ENCODE measurements at regions not wholly inside any gene's neighbourhood (a gene's known extent, or its start where the extent isn't known, plus 50 kb on each side); places are given as distances from the start of the nearest gene placed in this dataset.

DNA sequence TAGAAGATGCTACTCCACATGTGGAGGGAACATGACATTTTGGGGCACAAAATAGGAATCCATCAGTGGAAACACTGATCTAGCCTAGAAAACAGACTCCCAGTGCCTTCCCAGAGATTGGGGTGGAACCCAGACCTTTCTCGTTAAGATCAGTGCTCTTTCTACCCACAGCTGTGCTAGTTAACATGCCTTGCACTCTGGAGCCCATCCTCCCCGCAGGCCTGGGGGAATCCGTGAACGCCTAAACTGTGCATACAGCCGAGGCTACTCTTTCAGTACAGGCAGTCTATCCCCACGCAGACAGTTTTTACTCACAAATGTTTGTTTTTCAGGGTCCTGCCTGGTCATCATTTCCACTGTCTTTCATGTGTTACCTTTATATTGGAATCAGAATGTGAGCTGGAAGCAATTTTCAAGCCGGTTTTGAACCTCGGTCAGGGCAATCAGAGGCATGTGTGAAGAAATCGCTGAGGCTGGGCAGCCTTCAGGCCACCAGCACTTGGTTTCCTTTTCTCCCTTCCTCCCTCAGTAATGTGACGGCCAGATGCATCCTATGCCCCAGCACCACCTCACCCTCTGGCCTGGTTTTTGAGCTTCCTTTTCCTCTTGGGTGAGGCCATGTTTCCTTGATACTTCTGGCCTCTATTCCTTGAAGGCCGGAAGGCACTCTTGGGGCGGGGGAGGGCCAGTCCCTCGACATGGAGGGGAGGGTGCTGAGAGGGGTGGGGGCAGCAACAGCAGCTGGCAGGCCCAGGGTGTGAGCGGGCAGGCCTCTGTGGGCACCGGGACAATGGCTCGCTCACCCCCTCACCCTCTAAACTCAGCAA, 123.6 kb upstream of the GALNT15 start:
- DNase-seq (ENCODE audit: low read depth): no peak
- no peak for TF ChIP-seq CTCF (conservative IDR thresholded peaks at IDR 0.05; ENCODE audit: low read depth, low read length)

GRCh38 chr3:16051691-16052090, 122.8 kb upstream of the GALNT15 start:
- H3K4me3 ChIP-seq (ENCODE audit: low read depth, low read length): no peak overlapping the region
- TF ChIP-seq CTCF (conservative IDR thresholded peaks at IDR 0.05; ENCODE audit: low read depth, low read length): no peak
- DNase-seq (ENCODE audit: low read depth): no peak

More for the DNA sequence above, 123.6 kb upstream of the GALNT15 start:
- no peak overlapping the region for H3K4me3 ChIP-seq (ENCODE audit: low read depth, low read length)

GRCh38 chr3:16052964-16053363, 121.5 kb upstream of the GALNT15 start:
- TF ChIP-seq CTCF (conservative IDR thresholded peaks at IDR 0.05; ENCODE audit: low read depth, low read length): no peak
- DNase-seq (ENCODE audit: low read depth): no peak
- no peak overlapping the region for H3K4me3 ChIP-seq (ENCODE audit: low read depth, low read length)

DNA sequence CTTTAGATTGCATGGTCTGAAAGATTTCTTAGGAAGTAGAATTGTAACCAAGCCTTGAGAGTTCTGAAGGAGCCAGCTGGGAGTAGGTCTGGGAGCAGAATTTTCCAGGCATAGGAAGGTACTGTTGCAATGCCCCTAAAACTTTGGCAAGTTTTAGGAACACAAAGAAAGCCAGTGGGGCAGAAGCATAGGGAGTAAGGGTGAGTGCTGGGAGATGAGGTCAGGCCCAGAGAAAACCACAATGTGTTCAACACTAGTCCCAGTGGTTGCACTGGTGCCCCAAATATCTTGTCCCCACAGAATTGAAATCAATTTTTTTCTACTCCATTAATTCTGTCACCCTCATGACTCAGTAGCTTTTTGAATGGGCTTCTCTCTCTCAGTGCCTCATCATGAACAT, 120.7 kb upstream of the GALNT15 start:
- DNase-seq (ENCODE audit: low read depth): no peak
- no peak for TF ChIP-seq CTCF (conservative IDR thresholded peaks at IDR 0.05; ENCODE audit: low read depth, low read length)
- no peak overlapping the region for H3K4me3 ChIP-seq (ENCODE audit: low read depth, low read length)

DNA sequence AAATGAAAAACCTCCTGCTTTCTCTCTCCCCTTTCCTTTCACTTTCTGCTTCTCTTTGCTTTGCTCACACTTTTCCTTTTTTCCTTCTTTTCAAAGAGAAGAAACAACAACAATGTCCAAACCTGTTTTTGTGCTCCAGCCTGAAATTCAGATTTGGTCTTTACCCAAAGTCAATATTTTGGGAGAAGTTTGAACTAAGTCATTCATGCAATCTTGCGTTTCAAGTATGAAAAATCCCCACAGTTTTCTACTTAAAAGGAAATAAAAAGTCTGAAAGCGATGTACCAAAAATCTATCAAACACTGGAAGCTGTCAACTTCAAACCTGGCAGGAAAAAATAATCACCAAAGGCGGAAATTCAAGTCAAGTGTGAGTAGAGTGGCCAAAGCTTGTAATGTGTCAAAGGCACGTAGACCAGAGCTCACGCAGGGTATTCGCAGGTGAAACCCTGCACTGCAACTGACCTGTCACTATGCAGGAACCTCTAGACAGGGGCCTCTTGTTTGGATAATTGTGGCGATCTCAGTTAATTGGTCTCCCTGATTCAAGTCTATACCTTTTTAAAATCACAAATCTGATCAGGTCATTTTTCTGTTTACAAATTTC, 118.8 kb upstream of the GALNT15 start:
- no peak for DNase-seq (ENCODE audit: low read depth)
- no peak for TF ChIP-seq CTCF (conservative IDR thresholded peaks at IDR 0.05; ENCODE audit: low read depth, low read length)
- no peak overlapping the region for H3K4me3 ChIP-seq (ENCODE audit: low read depth, low read length)

DNA sequence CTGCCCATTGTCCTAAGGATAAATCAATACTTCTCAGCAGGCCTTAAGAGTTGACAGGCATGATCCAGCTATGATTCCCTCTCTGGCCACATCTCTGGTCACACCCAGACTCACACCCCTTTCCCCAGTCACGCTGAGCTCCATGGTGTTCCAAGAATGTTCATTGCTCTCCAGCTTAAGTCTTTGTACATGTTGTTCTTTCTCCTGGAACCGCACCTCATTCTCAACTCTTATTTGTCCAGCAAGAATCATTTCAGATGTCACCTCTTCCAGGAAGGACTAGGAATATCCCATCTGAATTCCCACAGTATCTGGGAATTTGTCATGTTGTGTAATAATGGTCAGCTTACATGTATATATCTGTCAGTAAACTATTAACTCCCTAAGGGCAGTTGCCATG, 118.3 kb upstream of the GALNT15 start:
- no peak for TF ChIP-seq CTCF (conservative IDR thresholded peaks at IDR 0.05; ENCODE audit: low read depth, low read length)
- no peak overlapping the region for H3K4me3 ChIP-seq (ENCODE audit: low read depth, low read length)
- no peak for DNase-seq (ENCODE audit: low read depth)

GRCh38 chr3:16058521-16058920, 116.0 kb upstream of the GALNT15 start:
- TF ChIP-seq CTCF (conservative IDR thresholded peaks at IDR 0.05; ENCODE audit: low read depth, low read length): no peak
- DNase-seq (ENCODE audit: low read depth): no peak
- no peak overlapping the region for H3K4me3 ChIP-seq (ENCODE audit: low read depth, low read length)
